ENCODE measurements at regions not wholly inside any gene's neighbourhood (a gene's known extent, or its start where the extent isn't known, plus 50 kb on each side); places are given as distances from the start of the nearest gene placed in this dataset.
"Not testable (repeated sequence)": the region's sequence is repeated elsewhere in the genome, so short reads cannot be mapped to it uniquely, and the experiment has no call there.

DNA sequence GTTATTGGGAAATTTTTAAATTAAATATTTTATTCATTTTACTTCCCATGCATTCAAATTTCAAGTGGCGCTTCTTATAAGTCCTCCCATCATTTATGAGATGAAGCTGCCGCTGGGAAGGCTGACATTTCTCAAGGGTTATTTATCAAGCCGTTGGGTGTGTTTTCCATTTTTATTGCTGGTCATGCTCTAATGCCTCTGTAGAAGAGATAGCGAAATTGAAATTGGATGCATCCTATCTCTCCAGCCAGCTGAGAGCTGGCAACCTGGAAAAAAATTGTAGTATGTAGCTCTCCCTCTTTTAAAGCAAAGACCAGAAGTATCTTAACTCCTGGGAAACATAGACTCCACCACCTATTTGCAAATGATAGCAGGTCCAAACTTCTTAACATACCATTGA is 135.9 kb downstream of the C6orf118 start:
- no peak for DNase-seq (ENCODE audit: low read depth in 2 of 2)

GRCh38 chr6:165167861-165168260 is 141.5 kb downstream of the C6orf118 start:
- DNase-seq (ENCODE audit: low read depth in 2 of 2): no peak

- DNase-seq (ENCODE audit: low read depth in 2 of 2): no peak
Measured at GRCh38 chr6:165167311-165167710, 142.1 kb downstream of the C6orf118 start.

- DNase-seq (ENCODE audit: low read depth in 2 of 2): no peak
Measured at GRCh38 chr6:165163519-165163918, 145.9 kb downstream of the C6orf118 start.

DNA sequence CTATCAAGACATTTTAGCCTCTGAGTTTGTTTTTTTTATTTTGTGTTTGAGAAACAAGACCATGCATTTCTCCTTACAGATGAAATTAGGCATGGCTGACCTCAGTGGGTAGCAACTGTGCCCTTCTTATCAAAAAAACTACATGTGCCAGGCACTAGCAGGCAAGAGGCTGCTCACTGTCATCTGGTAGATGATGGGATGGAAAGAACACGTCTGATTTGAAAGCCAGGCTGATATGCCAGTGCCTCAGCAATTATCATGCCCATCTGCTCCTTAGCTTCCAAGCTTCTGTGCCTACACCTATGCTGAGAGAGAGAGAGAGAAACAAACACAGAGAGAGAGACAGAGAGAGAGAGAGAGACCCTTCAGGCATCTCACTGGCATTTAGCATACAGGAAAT is 149.9 kb downstream of the C6orf118 start:
- no peak for DNase-seq (ENCODE audit: low read depth in 2 of 2)

GRCh38 chr6:165146456-165146855 is 162.9 kb downstream of the C6orf118 start:
- DNase-seq (ENCODE audit: low read depth in 2 of 2): no peak

DNA sequence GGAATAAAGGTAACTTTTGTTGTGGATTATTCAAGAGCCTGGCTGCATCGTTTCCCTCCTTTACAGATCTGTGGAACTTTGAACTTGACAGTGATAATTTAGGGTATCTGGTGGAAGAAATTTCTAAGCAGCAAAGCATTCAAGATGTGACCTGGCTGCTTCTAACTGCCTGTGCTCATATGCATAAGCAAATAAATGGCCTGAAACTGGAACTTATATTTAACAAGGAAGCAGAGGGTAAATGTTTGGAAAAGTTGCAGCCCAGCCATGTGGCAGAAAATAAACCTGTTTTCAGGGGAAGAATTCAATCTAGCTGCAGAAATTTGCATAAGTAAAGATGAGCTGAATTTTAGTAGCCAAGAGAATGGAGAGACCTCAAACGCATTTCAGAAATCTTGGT is 173.5 kb downstream of the C6orf118 start:
- DNase-seq (ENCODE audit: low read depth in 2 of 2): no peak

DNA sequence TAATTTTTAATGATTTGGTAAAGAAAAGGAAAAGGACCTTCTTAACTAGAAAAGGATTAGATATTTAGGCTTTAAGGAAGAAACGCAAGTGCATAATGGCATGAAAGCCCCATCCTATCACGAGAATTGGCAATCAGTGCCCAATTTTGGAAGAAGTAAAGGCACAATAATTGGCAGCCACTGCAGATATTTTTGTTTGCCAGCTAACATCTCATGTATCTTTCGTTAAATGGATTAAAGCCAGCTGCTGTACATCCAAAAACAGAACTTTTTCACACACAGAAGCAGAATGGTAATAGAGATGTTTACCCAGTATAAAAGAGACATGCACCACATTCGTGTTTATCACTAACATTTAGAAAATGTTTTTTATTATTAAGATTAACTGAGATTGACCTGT is 180.3 kb downstream of the C6orf118 start:
- DNase-seq (ENCODE audit: low read depth in 2 of 2): no peak

DNA sequence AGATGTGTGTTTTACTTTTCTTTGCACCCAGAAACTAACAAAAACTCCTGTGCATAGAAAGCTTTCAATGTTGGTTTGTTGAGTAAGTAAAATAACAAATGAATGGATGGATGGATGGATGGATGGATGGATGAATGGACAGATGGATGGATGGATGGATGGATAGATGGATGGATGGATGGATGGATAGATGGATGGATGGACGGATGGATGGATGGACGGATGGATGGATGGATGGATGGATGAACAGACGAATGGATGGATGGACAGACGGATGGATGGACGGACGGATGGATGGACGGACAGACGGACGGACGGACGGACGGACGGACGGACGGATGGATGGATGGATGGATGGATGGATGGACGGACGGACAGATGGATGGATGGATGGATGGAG is 181.7 kb downstream of the C6orf118 start:
- not testable (repeated sequence) for DNase-seq (ENCODE audit: low read depth in 2 of 2)

- not testable (repeated sequence) for DNase-seq (ENCODE audit: low read depth in 2 of 2)
Measured at GRCh38 chr6:165124681-165125080, 184.7 kb downstream of the C6orf118 start.

DNA sequence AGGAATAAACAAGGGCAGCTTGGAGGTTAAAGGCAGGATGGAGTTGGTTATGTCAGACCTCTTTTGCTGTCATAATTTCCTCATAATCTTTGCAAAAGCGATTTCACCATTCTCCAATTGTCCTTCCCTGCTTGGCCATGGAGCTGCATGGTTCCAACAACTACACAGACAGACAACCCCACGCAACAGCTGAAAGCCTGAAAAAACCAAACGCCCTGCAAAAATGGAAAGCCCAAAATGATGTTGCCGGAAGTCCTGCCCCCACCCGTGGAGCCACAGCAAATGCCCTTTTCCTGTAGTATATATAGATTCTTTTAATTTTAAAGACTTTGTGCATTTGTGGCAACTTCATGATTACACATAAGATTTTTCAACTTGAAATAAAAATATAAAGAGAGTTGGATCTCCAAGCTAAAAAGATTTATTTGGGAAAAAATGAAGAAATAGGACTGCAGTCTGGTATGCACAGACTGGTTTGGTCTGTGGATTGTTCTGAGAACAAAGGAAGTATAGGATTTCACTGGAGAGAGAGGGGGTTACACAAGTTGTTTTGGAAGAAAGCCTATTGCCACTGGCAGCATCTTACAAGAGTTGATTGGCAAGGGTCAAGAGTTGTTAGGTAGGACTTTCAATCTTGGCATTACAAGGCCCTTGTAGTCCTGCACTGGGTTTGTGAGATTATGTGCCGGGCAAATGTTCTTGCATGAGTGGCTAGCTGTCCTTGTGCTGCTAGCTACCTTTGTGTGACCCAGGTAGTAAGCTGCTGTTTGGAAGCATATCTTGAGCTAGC is 190.0 kb downstream of the C6orf118 start:
- no peak for DNase-seq (ENCODE audit: low read depth in 2 of 2)

- DNase-seq (ENCODE audit: low read depth in 2 of 2): no peak
Measured at GRCh38 chr6:165118736-165119135, 190.7 kb downstream of the C6orf118 start.

GRCh38 chr6:165117806-165118205 is 191.6 kb downstream of the C6orf118 start:
- DNase-seq (ENCODE audit: low read depth in 2 of 2): no peak

- DNase-seq (ENCODE audit: low read depth in 2 of 2): no peak
Measured at GRCh38 chr6:165117121-165117520, 192.3 kb downstream of the C6orf118 start.

DNA sequence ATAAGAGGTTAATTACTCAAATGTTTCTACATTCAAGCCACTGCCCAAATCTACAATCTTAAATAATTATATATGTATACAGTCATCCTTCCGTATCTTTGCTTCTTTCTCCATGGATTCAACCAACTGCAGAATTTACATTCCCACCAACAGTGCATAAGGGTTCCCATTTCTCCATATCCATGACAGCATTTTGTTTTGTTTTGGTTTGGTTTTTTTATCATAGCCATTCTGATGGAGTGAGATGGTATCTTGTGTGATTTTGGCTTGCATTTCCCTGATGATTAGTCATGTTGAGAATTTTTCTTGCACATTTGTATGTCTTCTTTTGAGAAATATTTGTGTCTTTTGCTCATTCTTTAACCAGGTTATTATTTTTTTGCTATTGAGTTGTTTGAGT is 198.5 kb downstream of the C6orf118 start:
- no peak for DNase-seq (ENCODE audit: low read depth in 2 of 2)

- no peak for DNase-seq (ENCODE audit: low read depth in 2 of 2)
Measured at GRCh38 chr6:165109011-165109410, 200.4 kb downstream of the C6orf118 start.

DNA sequence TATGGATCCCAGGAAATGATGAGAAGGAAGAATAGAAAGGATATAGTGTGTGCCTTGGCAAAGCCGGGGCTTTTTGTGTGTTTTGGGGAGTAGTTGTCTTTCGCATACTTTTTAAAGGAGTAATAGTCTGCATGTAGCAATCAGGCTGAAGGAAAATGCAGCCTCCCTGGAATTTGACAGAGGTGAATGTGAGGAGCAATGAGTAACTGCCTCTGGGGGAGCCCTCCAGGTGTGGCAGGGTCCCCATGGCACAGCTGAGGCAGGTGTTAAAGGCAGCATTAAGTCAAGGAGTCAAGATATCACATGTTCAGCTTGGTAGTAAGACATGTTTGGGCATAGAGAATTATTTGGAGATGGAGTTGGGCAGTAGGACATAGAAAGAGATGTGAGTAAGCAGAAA is 203.1 kb downstream of the C6orf118 start:
- no peak for DNase-seq (ENCODE audit: low read depth in 2 of 2)

DNA sequence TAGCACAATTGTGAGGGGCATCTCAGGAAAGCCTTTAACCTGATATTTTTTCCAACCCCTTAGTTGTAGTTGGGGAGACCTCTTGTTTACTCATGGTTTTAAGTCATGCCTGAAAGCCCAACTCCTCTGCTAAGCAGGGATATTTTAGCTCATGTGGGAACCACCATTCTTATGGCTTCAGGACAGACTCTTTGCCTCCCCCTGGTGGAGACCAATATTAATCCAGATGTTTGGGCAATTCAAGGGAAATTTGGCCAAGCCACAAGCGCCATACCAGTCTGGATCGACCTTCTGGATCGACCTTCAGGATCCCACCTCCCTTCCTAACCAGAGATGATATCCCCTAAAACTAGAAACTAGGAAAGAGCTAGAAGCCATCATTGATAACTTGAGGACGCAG is 211.2 kb downstream of the C6orf118 start:
- DNase-seq (ENCODE audit: low read depth in 2 of 2): peak in 1 of 2 donors; percentile 20

- no peak for DNase-seq (ENCODE audit: low read depth in 2 of 2)
Measured at GRCh38 chr6:165096868-165097267, 212.5 kb downstream of the C6orf118 start.

- no peak for DNase-seq (ENCODE audit: low read depth in 2 of 2)
Measured at GRCh38 chr6:165096209-165096608, 213.2 kb downstream of the C6orf118 start.

DNA sequence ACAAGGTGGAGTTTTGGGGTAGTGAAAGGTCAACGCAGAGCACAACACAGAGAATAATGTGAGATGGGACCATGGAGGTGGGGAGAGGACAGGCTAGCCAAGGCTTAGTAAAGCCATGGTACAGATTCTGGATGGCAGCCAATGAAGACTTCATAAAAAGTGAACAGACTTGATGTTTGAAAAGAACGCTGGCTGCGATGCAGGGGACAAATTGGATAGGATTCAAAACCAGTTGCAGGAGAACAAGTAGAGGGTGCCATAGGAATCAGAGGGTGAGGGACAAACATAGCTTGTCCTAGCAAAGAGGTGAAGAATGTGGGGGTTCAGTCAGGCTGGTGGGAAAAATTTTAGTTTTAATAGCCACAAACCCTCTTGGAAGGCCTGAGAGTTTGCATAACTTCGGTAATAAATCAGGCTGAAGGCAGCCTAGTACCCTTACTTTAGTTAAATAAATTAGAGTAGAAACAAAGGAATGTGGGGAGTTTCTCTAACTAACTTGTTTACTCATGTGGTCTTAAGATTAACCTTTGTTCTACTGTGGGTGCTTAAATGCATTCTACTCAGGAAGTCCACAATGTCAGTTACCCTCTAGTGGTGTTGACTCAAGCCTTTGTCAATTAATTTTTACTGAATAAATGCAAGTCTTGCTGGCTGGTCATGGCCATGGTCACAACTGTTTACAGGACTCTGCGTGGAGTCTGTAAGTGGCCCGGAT is 216.4 kb downstream of the C6orf118 start:
- no peak for DNase-seq (ENCODE audit: low read depth in 2 of 2)

DNA sequence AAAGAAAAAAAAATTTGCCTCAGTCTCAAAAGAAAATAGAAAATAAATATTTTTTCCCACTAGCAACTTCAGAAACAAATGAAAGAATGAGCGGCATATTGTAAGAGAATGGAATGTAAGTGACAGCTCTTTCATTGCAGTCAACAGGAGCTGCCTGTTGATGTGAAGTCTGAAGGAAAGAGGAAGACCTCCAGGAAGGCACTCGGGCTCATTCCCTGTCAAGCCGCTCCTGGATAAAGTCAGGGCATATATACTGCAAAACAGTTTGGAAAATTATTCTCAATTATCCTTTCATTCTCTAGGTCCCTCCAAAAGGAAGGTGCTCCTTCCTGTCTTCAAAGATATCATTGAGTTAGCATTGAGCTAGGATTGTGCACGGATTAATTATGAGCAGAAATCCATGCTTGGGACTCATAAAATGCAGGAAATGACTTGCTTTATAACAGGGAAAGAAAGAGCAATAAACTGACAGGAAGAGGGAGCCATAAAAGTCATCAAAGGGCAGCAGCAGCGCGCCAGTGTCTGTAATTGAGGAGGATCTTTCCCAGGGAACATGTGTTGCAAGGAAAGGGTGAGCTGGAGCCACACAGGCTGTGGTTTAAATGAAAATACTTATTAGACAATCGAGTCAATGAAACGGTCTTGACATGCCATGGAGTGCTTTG is 218.2 kb downstream of the C6orf118 start:
- peak in 1 of 2 donors; percentile 26 for DNase-seq (ENCODE audit: low read depth in 2 of 2)

GRCh38 chr6:165090242-165090641 is 219.2 kb downstream of the C6orf118 start:
- no peak for DNase-seq (ENCODE audit: low read depth in 2 of 2)
